ENCODE measurements at regions not wholly inside any gene's neighbourhood (a gene's known extent, or its start where the extent isn't known, plus 50 kb on each side); places are given as distances from the start of the nearest gene placed in this dataset.
A peak's percentile ranks its signal among the peaks of the same experiment; 100 is the strongest.

DNA sequence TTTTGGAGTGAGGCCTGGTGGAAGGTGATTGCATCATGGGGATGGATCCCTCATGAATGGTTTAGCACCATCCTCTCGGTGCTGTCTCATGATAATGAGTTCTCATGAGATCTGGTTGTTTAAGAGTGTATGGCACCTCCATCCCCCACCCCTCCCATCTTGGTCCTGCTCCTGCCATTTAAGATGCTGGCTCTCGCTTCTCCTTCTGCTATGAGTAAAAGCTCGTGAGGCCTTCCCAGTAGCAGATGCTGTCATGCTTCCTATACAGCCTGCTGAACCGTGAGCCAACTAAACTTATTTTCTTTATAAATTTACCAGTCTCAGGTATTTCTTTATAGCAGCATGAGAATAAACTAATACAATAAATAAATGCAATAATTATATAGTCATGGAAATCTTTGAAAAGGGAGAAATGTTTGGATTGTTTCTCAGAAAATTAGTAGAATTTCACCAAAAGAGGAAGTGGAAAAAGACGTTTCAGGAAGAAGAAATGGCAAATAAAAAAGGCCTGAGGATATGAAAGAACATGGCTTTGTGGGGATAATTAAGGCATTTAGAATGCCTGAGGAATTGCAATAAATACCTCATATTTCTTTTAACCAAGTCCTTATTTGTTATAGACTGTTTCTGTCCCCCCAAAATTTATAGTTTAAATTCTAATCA, 451.2 kb upstream of the ADGRL4 start:
- no peaks in the 10 kb centered on the region; the same call in 1 of the 2 replicates for H3K27me3 ChIP-seq (replicated peaks; ENCODE audit: insufficient read depth)
- in situ Hi-C loops (cut with MboI), result no loop called here
- no peak for DNase-seq
- no peaks in the 10 kb centered on the region for H3K4me1 ChIP-seq (ENCODE audit: insufficient read depth)
- no peaks in the 10 kb centered on the region for H4K20me1 ChIP-seq (ENCODE audit: insufficient read depth)
- H3K9me3 ChIP-seq (ENCODE audit: low read depth), result no peaks in the 10 kb centered on the region
- H2AFZ ChIP-seq, result no peak overlapping the region
- no peak overlapping the region for H3K27ac ChIP-seq
- WGBS, 2 experiments (ENCODE audit: low coverage in 1 of 2, low lambda C conversion rate in 2 of 2, missing lambda C conversion rate in 2 of 2), result 16 to 20% methylated on average over 5 of the region's 5 CpGs
- TF ChIP-seq EZH2phosphoT487 (IDR thresholded peaks at IDR 0.05; ENCODE audit: insufficient read depth, low read depth), result no peak
- no peak for TF ChIP-seq EZH2 (IDR thresholded peaks at IDR 0.05; ENCODE audit: insufficient read depth, poor library complexity, severe bottlenecking)
- H3K36me3 ChIP-seq (ENCODE audit: low read depth), result no peaks in the 10 kb centered on the region
- no peak overlapping the region for H3K4me3 ChIP-seq
- no peaks in the 10 kb centered on the region for H3K9me2 ChIP-seq (ENCODE audit: insufficient read depth)
- H3F3A ChIP-seq (ENCODE audit: insufficient read depth), result no peaks in the 10 kb centered on the region
- H3K9ac ChIP-seq, result no peak overlapping the region
- H3K4me2 ChIP-seq (ENCODE audit: unreplicated experiment), result no peak overlapping the region
- H3K79me2 ChIP-seq (ENCODE audit: insufficient read depth), result no peaks in the 10 kb centered on the region

DNA sequence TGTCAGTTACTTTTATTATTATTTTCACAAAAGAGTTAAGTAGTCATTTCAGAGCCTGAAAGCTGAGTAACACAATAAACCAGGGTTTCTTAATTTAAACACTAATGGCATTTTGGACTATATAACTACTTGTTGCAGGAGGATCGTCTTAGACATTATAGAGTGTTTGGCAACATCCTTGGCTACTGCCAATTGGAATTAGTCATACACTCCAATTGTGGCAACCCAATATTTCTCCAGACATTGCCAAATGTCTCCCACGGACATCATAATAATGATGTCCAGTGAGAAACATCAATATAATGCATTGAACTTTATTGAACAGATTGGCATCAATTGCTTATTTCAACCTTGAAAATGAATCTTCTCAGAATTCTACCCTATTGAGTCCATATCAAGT, 441.9 kb upstream of the ADGRL4 start:
- 20 to 27% methylated on average over 2 of the region's 2 CpGs for WGBS, 2 experiments (ENCODE audit: low coverage in 1 of 2, low lambda C conversion rate in 2 of 2, missing lambda C conversion rate in 2 of 2)
- H3K4me3 ChIP-seq, result no peak overlapping the region
- H3K27ac ChIP-seq, result no peak overlapping the region
- peak; percentile 21 for DNase-seq
- no peak overlapping the region for H3K9ac ChIP-seq
- no peaks in the 10 kb centered on the region for H3K36me3 ChIP-seq (ENCODE audit: low read depth)
- no peaks in the 10 kb centered on the region for H3K9me2 ChIP-seq (ENCODE audit: insufficient read depth)
- H3K27me3 ChIP-seq (replicated peaks; ENCODE audit: insufficient read depth), result no peaks in the 10 kb centered on the region
- H3F3A ChIP-seq (ENCODE audit: insufficient read depth), result no peaks in the 10 kb centered on the region
- H3K4me1 ChIP-seq (ENCODE audit: insufficient read depth), result no peaks in the 10 kb centered on the region
- no peak overlapping the region for H3K4me2 ChIP-seq (ENCODE audit: unreplicated experiment)
- no peak overlapping the region for H2AFZ ChIP-seq
- no peaks in the 10 kb centered on the region for H3K79me2 ChIP-seq (ENCODE audit: insufficient read depth)
- in situ Hi-C loops (cut with MboI), result no loop called here
- no peaks in the 10 kb centered on the region for H3K9me3 ChIP-seq (ENCODE audit: low read depth)
- no peaks in the 10 kb centered on the region for H4K20me1 ChIP-seq (ENCODE audit: insufficient read depth)
- no peak for TF ChIP-seq EZH2phosphoT487 (IDR thresholded peaks at IDR 0.05; ENCODE audit: insufficient read depth, low read depth)
- no peak for TF ChIP-seq EZH2 (IDR thresholded peaks at IDR 0.05; ENCODE audit: insufficient read depth, poor library complexity, severe bottlenecking)

DNA sequence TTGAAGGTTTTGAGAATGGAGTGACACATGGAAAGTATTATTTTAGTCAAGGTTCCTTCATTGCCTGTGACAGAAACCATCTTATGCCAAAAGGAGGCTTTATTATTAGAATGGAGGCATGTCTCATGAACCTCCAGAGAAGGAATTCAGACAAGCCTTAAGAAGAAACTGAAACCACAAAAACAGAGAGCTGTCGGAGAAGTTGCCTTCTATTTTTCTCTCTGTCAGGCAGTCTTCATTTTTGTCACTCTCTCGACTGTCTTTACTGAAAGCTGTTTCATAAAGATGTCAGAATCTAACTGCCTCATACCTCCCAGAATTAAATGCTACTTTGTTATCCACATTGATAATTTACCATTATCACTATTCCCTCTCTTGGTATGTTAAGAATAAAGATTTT, 434.7 kb upstream of the ADGRL4 start:
- no peaks in the 10 kb centered on the region for H3K9me3 ChIP-seq (ENCODE audit: low read depth)
- H3K36me3 ChIP-seq (ENCODE audit: low read depth), result no peaks in the 10 kb centered on the region
- H3K27ac ChIP-seq, result no peak overlapping the region
- no peaks in the 10 kb centered on the region for H3K79me2 ChIP-seq (ENCODE audit: insufficient read depth)
- H3K4me3 ChIP-seq, result peak overlapping the region; percentile 39
- no peaks in the 10 kb centered on the region for H3K9me2 ChIP-seq (ENCODE audit: insufficient read depth)
- H3K27me3 ChIP-seq (replicated peaks; ENCODE audit: insufficient read depth), result no peaks in the 10 kb centered on the region
- no peaks in the 10 kb centered on the region for H4K20me1 ChIP-seq (ENCODE audit: insufficient read depth)
- H2AFZ ChIP-seq, result peak overlapping the region; percentile 77
- H3F3A ChIP-seq (ENCODE audit: insufficient read depth), result no peaks in the 10 kb centered on the region
- in situ Hi-C loops (cut with MboI), result no loop called here
- WGBS, 2 experiments (ENCODE audit: low coverage in 1 of 2, low lambda C conversion rate in 2 of 2, missing lambda C conversion rate in 2 of 2), result 4 to 6% methylated on average over 2 of the region's 2 CpGs
- TF ChIP-seq EZH2phosphoT487 (IDR thresholded peaks at IDR 0.05; ENCODE audit: insufficient read depth, low read depth) (no peak), EZH2 (IDR thresholded peaks at IDR 0.05; ENCODE audit: insufficient read depth, poor library complexity, severe bottlenecking) (no peak)
- no peaks in the 10 kb centered on the region for H3K4me1 ChIP-seq (ENCODE audit: insufficient read depth)
- no peak overlapping the region for H3K9ac ChIP-seq
- H3K4me2 ChIP-seq (ENCODE audit: unreplicated experiment), result peak overlapping the region; percentile 54
- DNase-seq, result peak; percentile 3

DNA sequence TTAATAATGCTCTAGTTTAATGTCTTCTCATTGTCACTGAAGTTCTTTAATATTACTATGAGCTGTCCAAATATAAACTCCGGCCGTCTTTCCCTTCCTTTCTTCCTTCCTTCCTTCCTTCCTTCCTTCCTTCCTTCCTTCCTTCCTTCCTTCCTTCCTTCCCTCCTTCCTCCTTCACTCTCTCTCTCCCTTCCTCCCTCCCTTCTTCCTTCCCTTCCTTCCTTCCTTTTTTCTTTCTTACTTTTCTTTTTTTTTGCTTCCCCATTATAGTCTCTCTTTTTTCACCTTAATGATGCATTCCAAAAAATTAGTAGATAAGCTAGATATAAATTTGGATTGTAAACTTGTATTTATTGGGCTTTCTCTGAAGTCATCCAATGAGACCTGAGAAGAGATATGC, 431.0 kb upstream of the ADGRL4 start:
- H3K36me3 ChIP-seq (ENCODE audit: low read depth), result no peaks in the 10 kb centered on the region
- no peak overlapping the region for H3K4me2 ChIP-seq (ENCODE audit: unreplicated experiment)
- H3K27ac ChIP-seq, result no peak overlapping the region
- no peak overlapping the region for H3K9ac ChIP-seq
- H3K9me3 ChIP-seq (ENCODE audit: low read depth), result no peaks in the 10 kb centered on the region
- H4K20me1 ChIP-seq (ENCODE audit: insufficient read depth), result no peaks in the 10 kb centered on the region
- TF ChIP-seq EZH2 (IDR thresholded peaks at IDR 0.05; ENCODE audit: insufficient read depth, poor library complexity, severe bottlenecking), result no peak
- TF ChIP-seq EZH2phosphoT487 (IDR thresholded peaks at IDR 0.05; ENCODE audit: insufficient read depth, low read depth), result no peak
- H3K4me1 ChIP-seq (ENCODE audit: insufficient read depth), result no peaks in the 10 kb centered on the region
- H3F3A ChIP-seq (ENCODE audit: insufficient read depth), result no peaks in the 10 kb centered on the region
- H2AFZ ChIP-seq, result no peak overlapping the region
- no peaks in the 10 kb centered on the region for H3K9me2 ChIP-seq (ENCODE audit: insufficient read depth)
- WGBS, 2 experiments (ENCODE audit: low coverage in 1 of 2, low lambda C conversion rate in 2 of 2, missing lambda C conversion rate in 2 of 2), result 73 to 80% methylated on average over 1 to 2 of the region's 2 CpGs
- H3K27me3 ChIP-seq (replicated peaks; ENCODE audit: insufficient read depth), result no peaks in the 10 kb centered on the region
- no peak overlapping the region for H3K4me3 ChIP-seq
- no peaks in the 10 kb centered on the region for H3K79me2 ChIP-seq (ENCODE audit: insufficient read depth)
- in situ Hi-C loops (cut with MboI), result no loop called here
- DNase-seq, result no peak

Data from GM23248 (cell line).